ENCODE measurements at regions not wholly inside any gene's neighbourhood (a gene's known extent, or its start where the extent isn't known, plus 50 kb on each side); places are given as distances from the start of the nearest gene placed in this dataset.

DNA sequence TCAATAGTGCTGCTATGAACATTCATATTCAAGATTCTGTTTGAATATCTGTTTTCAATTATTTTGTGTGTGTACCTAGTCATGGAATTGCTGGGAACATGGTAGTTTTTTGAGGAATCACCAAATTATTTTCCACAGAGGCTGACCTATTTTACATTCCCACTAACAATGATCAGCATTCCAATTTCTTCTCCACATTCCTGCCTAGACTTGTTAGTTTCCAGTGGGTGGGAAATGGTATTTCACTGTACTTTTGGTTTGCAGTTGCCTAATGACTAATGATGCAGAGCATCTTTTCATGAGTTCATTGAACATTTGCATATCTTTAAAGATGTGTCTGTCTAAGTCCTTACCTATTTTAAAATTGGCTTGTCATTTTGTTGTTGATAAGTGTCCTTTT is 1182.6 kb upstream of the B3GALT2 start:
- TF ChIP-seq POLR2AphosphoS2 (IDR thresholded peaks at IDR 0.05; ENCODE audit: low read depth, low read length) (no peak), CBX5 (IDR thresholded peaks at IDR 0.05; ENCODE audit: low read depth) (no peak), POLR2A (IDR thresholded peaks at IDR 0.05; ENCODE audit: low read depth, low read length) (no peak), EP300 (IDR thresholded peaks at IDR 0.05; ENCODE audit: borderline replicate concordance in 1 of 2, control insufficient read depth in 1 of 2, low read depth in 2 of 2, low read length in 2 of 2) (no peak), MXI1 (IDR thresholded peaks at IDR 0.05; ENCODE audit: low read depth, low read length) (no peak), ATF3 (IDR thresholded peaks at IDR 0.05; ENCODE audit: borderline replicate concordance, extremely low read depth, low read depth, low read length) (no peak), EGR1 (IDR thresholded peaks at IDR 0.05; ENCODE audit: borderline replicate concordance in 1 of 2, low read depth in 2 of 2, low read length in 2 of 2) (no peak), RFX5 (IDR thresholded peaks at IDR 0.05; ENCODE audit: low read depth, low read length) (no peak), SMAD5 (IDR thresholded peaks at IDR 0.05; ENCODE audit: low read depth) (no peak)
- TF ChIP-seq, protein P1, sequence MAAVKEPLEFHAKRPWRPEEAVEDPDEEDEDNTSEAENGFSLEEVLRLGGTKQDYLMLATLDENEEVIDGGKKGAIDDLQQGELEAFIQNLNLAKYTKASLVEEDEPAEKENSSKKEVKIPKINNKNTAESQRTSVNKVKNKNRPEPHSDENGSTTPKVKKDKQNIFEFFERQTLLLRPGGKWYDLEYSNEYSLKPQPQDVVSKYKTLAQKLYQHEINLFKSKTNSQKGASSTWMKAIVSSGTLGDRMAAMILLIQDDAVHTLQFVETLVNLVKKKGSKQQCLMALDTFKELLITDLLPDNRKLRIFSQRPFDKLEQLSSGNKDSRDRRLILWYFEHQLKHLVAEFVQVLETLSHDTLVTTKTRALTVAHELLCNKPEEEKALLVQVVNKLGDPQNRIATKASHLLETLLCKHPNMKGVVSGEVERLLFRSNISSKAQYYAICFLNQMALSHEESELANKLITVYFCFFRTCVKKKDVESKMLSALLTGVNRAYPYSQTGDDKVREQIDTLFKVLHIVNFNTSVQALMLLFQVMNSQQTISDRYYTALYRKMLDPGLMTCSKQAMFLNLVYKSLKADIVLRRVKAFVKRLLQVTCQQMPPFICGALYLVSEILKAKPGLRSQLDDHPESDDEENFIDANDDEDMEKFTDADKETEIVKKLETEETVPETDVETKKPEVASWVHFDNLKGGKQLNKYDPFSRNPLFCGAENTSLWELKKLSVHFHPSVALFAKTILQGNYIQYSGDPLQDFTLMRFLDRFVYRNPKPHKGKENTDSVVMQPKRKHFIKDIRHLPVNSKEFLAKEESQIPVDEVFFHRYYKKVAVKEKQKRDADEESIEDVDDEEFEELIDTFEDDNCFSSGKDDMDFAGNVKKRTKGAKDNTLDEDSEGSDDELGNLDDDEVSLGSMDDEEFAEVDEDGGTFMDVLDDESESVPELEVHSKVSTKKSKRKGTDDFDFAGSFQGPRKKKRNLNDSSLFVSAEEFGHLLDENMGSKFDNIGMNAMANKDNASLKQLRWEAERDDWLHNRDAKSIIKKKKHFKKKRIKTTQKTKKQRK (IDR thresholded peaks at IDR 0.05; ENCODE audit: low read depth, low read length): no peak
